A673 (cell line): ENCODE measurements at regions not wholly inside any gene's neighbourhood (a gene's known extent, or its start where the extent isn't known, plus 50 kb on each side); places are given as distances from the start of the nearest gene placed in this dataset.

ENCODE experiments used
- BruUV-seq: library from RNA; stranded (reverse); fragments of 400-500 nt; replicated peaks from 2 replicates; lab custom pipeline; 2021; lab: Mats Ljungman, UMichigan
- CTCF ChIA-PET: fragments of 300-600 bp; sonication (Branson Sonifier 250); formaldehyde crosslinking; loops from one replicate; lab custom pipeline; 2022; ENCODE audit warnings: antibody characterized with exemption; lab: Charles Lee
- POLR2A ChIA-PET: fragments of 300-600 bp; sonication (Branson Sonifier 250); formaldehyde crosslinking; loops from one replicate; lab custom pipeline; 2022; ENCODE audit warnings: antibody characterized with exemption; ENCODE audit not compliant: low non-redundant PET; lab: Charles Lee
- DNase-seq: peaks from one replicate; pipeline ENCODE4 v3.0.0-alpha.2; 2015; ENCODE audit warnings: low spot score
- H3K27ac ChIP-seq: fragments of 200-600 bp; sonication (generic); 2 replicates; pipeline ENCODE4 v1.5.1; 2016; ENCODE audit warnings: mixed run types, low read depth, mild to moderate bottlenecking, mixed read lengths, antibody characterized with exemption, low read length; ENCODE audit not compliant: poor library complexity, severe bottlenecking
- H3K27me3 ChIP-seq: fragments of 200-600 bp; sonication (generic); replicated peaks from 2 replicates; pipeline ENCODE4 v1.6.1; 2017; ENCODE audit warnings: mixed run types, low read depth, mild to moderate bottlenecking, mixed read lengths, antibody characterized with exemption, low read length; ENCODE audit not compliant: insufficient read depth, poor library complexity
- H3K36me3 ChIP-seq: fragments of 200-600 bp; sonication (generic); 2 replicates; pipeline ENCODE4 v1.6.1; 2016; ENCODE audit warnings: mixed run types, mild to moderate bottlenecking, mixed read lengths, antibody characterized with exemption, low read length; ENCODE audit not compliant: insufficient read depth, poor library complexity, severe bottlenecking
- H3K4me1 ChIP-seq: fragments of 200-600 bp; sonication (generic); 2 replicates; pipeline ENCODE4 v1.6.1; 2017; ENCODE audit warnings: mixed run types, mild to moderate bottlenecking, mixed read lengths, antibody characterized with exemption, low read length; ENCODE audit not compliant: insufficient read depth, poor library complexity, severe bottlenecking
- H3K4me3 ChIP-seq: fragments of 200-600 bp; sonication (generic); 2 replicates; pipeline ENCODE4 v1.5.1; 2016; ENCODE audit warnings: low read depth, mixed run types, mild to moderate bottlenecking, mixed read lengths, low read length; ENCODE audit not compliant: poor library complexity, severe bottlenecking
- H3K9me3 ChIP-seq: fragments of 200-600 bp; sonication (generic); 2 replicates; pipeline ENCODE4 v1.6.1; 2016; ENCODE audit warnings: mixed run types, low read depth, mild to moderate bottlenecking, mixed read lengths, antibody characterized with exemption, low read length; ENCODE audit not compliant: poor library complexity, severe bottlenecking
- CTCF ChIP-seq: fragments of 300-800, 200-600 bp; sonication (generic); conservative IDR thresholded peaks from 2 replicates; pipeline ENCODE4 v1.5.1; 2017; ENCODE audit warnings: low read depth, mild to moderate bottlenecking, antibody characterized with exemption, low read length, moderate library complexity, mixed read lengths
- EZH2 ChIP-seq: fragments of 200-600 bp; sonication (generic); IDR thresholded peaks from 2 replicates; pipeline ENCODE4 v1.6.1; 2017; ENCODE audit warnings: borderline replicate concordance, low read depth, mild to moderate bottlenecking, mixed read lengths, antibody characterized with exemption, low read length; ENCODE audit not compliant: poor library complexity, severe bottlenecking
- intact Hi-C: fragments of 100-400 bp; cut with micrococcal nuclease; formaldehyde crosslinking; loops from one replicate; pipeline ENCODE4 v1.10.0; 2022; ENCODE audit not compliant: unreplicated experiment

GRCh38 chr15:79601405-79602086 lies 169.4 kb downstream of the MINAR1 start:
- no peak overlapping the region for H3K4me3 ChIP-seq
- H3K27ac ChIP-seq, result no peak overlapping the region
- CTCF ChIA-PET, result no interaction called here
- H3K36me3 ChIP-seq, result no peaks in the 10 kb centered on the region
- POLR2A ChIA-PET, result no interaction called here
- intact Hi-C loops, result no loop called here
- peaks cover 22% of the 10 kb centered on the region for H3K27me3 ChIP-seq
- TF ChIP-seq CTCF, result no peak
- no peak for TF ChIP-seq EZH2
- H3K4me1 ChIP-seq, result no peaks in the 10 kb centered on the region
- H3K9me3 ChIP-seq, result no peaks in the 10 kb centered on the region
- no peak for DNase-seq
- BruUV-seq, result no TSS peak

GRCh38 chr15:79602180-79602579 lies 170.0 kb downstream of the MINAR1 start:
- H3K36me3 ChIP-seq, result no peaks in the 10 kb centered on the region
- no TSS peak for BruUV-seq
- H3K9me3 ChIP-seq, result no peaks in the 10 kb centered on the region
- TF ChIP-seq CTCF (no peak), EZH2 (no peak)
- peaks cover 22% of the 10 kb centered on the region for H3K27me3 ChIP-seq
- POLR2A ChIA-PET, result no interaction called here
- intact Hi-C loops, result no loop called here
- no peak overlapping the region for H3K27ac ChIP-seq
- CTCF ChIA-PET, result no interaction called here
- no peaks in the 10 kb centered on the region for H3K4me1 ChIP-seq
- H3K4me3 ChIP-seq, result no peak overlapping the region
- DNase-seq, result no peak

GRCh38 chr15:79602731-79603130 lies 170.6 kb downstream of the MINAR1 start:
- Histone ChIP-seq H3K27ac (no peak overlapping the region), H3K36me3 (no peaks in the 10 kb centered on the region), H3K27me3 (peaks cover 22% of the 10 kb centered on the region), H3K9me3 (no peaks in the 10 kb centered on the region), H3K4me1 (no peaks in the 10 kb centered on the region), H3K4me3 (no peak overlapping the region)
- intact Hi-C loops, result no loop called here
- TF ChIP-seq CTCF (no peak), EZH2 (no peak)
- DNase-seq, result no peak
- CTCF ChIA-PET, result interaction anchor here (0.5 kb wide), 1 partner anchor 174 kb away, joined by 6 read pairs; no protein-coding TSS in a partner anchor
- BruUV-seq, result no TSS peak
- POLR2A ChIA-PET, result no interaction called here
